ENCODE measurements at regions not wholly inside any gene's neighbourhood (a gene's known extent, or its start where the extent isn't known, plus 50 kb on each side); places are given as distances from the start of the nearest gene placed in this dataset.
"Not testable (repeated sequence)": the region's sequence is repeated elsewhere in the genome, so short reads cannot be mapped to it uniquely, and the experiment has no call there.

DNA sequence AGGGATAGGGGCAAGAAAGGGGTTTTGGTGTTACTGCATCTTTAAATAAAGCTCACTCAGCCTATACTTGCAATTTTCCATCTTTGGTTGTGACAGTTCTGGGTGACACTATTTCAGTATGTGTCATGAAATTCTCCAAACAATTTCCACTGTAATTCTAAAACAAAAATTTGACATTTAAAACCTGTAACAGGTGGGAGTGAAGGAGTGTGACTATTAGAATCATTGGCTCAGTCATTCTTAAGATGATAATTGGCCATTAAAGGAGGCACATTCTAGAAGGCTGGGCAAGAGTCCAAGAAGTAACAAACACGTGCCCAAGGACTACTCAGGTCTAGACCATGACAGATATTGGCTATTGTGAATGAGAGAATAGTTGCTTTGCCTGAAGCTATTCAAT, 153.3 kb upstream of the ARG1 start:
- FAIRE-seq: no peak
- no peak for DNase-seq (ENCODE audit: extremely low spot score, insufficient read length, low read depth)

DNA sequence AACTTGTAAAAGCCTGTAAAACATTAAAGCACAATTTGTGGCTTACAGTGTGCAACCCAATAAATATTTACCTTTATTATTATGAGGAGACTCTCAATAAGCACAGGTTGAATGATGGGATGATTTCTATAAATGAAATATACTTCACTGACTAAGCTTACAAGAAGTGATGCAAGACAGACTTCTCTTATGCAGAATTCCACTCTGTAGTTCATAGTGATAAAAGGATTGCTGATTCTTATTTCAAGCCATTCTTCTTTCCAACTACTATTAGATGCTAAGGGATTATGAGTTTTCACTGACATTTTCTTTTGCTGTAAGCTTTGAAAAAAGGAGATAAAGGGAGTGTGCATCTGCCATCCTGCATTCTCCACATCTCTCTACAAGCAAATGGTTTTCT, 149.0 kb upstream of the ARG1 start:
- FAIRE-seq: no peak
- no peak for DNase-seq (ENCODE audit: extremely low spot score, insufficient read length, low read depth)

- FAIRE-seq (no peak), DNase-seq (ENCODE audit: extremely low spot score, insufficient read length, low read depth) (no peak)
Measured at GRCh38 chr6:131424475-131424874, 148.6 kb upstream of the ARG1 start.

DNA sequence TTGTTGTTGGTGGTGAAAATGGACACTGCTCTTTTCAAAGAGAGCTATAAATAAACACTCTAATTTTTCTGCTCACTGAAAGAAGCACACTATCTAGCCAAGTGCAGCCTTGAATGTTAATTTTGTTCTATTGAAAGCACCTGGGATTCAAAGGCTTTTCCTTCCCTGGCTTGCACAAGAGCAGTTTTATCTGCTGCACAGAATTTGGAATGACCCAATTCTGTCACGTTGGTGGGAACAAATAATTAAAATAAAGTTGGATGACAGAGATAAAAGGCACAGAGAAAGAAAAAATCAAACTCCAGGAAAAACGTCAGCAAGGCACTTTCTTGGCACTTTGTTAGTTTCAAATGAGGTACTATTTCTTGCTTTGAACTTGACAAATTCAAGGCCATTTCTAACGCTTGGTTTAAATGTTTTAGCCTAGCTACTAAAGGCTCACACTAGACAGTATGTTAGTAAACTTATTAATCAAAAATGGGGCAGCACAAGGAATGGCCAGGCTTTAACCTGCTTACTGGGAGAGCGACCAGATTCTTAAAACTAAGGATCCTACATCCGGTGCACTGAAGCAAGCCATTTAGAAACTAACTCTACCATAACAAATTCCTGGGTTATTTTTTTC, 145.5 kb upstream of the ARG1 start:
- FAIRE-seq: no peak
- no peak for DNase-seq (ENCODE audit: extremely low spot score, insufficient read length, low read depth)

DNA sequence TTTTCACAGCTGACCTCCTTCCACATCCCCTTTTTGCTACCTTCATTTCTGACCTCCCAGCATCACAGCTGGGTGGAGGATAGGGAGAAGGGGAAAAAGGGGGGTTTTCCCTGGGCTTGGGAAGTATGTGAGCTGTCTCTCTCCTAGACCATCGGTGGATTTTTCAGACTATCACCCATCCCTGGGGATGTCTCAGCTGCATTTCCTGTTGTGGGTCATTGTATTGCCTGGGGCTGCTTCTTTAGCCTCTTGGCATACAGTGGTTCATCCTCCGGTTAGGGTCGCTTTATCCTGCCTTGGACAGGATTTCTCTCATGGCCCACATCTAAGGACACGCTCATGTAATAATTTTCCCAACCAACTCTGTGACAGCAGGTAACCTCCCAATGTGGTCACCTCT, 142.5 kb upstream of the ARG1 start:
- FAIRE-seq (no peak), DNase-seq (ENCODE audit: extremely low spot score, insufficient read length, low read depth) (no peak)

GRCh38 chr6:131431718-131432117, 141.3 kb upstream of the ARG1 start:
- FAIRE-seq: no peak

GRCh38 chr6:131433927-131434326, 139.1 kb upstream of the ARG1 start:
- FAIRE-seq (no peak), DNase-seq (ENCODE audit: extremely low spot score, insufficient read length, low read depth) (no peak)

More at GRCh38 chr6:131431718-131432117, 141.3 kb upstream of the ARG1 start:
- DNase-seq (ENCODE audit: extremely low spot score, insufficient read length, low read depth): no peak

DNA sequence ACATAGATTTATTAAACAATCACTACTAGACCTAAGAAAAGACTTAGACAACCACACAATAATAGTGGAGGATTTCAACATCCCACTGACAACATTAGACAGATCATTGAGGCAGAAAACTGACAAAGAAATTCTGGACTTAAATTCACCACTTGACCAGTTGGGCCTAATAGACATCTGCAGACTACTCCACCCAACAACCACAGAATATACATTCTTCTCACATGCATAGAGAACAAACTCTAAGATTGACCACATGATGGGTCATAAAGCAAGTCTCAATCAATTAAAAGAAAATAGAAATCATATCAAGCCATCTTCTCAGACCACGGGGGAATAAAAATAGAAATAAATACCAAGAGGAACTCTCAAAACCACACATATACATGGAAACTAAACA, 136.7 kb upstream of the ARG1 start:
- DNase-seq (ENCODE audit: extremely low spot score, insufficient read length, low read depth): no peak
- no peak for FAIRE-seq

GRCh38 chr6:131443014-131443413, 130.0 kb upstream of the ARG1 start:
- no peak for FAIRE-seq
- DNase-seq (ENCODE audit: extremely low spot score, insufficient read length, low read depth): no peak

- no peak for DNase-seq (ENCODE audit: extremely low spot score, insufficient read length, low read depth)
- FAIRE-seq: no peak
Measured at GRCh38 chr6:131443514-131443913, 129.5 kb upstream of the ARG1 start.

DNA sequence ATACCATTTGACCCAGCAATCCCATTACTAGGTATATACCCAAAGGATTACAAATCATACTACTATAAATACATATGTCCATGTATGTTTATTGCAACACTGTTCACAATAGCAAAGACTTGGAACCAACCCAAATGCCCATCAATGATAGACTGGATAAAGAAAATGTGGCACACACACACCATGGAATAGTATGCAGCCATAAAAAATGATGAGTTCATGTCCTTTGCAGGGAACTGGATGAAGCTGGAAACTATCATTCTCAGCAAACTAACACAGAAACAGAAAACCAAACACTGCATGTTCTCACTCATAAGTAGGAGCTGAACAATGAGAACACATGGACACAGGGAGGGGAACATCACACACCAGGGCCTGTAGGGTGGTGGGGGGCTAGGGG, 127.7 kb upstream of the ARG1 start:
- not testable (repeated sequence) for FAIRE-seq; DNase-seq (ENCODE audit: extremely low spot score, insufficient read length, low read depth)

DNA sequence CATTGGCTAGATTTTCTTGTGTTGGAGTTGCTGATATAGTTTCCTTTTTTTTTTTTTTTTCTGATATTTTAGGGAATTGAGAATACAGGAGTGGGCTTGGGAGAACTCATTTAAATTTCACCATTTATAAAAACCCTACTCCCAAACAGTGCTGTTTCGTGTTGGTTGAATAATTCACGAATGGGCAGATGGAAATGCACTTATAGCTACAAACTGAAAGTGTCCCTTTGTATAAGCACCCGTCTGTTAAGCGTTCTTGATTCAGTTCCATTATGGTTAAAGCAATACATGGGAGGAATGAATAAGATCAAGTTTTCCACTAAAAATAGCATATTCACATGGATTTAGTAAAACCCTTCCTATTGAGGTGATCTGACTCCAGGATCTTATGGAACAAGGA, 122.2 kb upstream of the ARG1 start:
- FAIRE-seq: no peak

DNA sequence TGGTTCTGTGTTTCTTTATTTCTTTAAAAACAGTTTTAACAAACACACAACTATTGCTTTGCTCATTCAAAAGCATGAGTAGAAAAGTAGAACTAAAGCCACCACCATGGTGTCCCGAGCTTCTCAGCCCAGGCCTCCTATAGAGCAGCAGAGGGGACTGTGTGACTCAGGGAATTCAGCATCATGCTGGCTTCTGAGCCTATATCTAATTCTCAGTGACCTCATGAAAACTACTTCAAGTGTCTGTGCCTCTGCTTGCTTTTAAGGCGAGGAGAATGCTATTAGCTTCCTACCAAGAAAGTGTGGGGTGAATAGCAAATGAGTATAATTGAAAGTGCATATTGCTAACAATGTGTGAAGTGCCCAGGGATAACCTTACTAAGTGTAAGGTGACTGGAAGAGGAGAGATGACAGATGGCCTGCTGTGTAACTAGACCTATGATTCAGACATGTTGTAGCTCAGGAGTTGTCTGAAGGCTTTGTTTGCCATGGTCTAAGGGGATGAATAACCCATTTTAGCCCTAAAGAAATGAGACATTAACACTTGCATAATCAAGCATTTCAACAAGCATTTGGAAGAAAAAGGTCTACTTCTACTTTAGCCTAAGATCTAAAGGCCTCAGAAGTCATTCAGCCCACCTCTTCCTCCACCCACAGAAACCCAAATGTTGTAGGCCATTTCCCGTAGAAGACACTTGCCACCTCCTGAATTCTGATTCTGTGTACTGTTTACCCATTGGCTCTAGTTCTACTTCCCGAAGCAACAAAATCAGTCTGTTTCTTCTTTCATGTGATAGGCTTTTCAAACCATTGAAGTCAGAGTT, 121.5 kb upstream of the ARG1 start:
- no peak for FAIRE-seq

More for the DNA sequence above, 122.2 kb upstream of the ARG1 start:
- DNase-seq (ENCODE audit: extremely low spot score, insufficient read length, low read depth): no peak

DNA sequence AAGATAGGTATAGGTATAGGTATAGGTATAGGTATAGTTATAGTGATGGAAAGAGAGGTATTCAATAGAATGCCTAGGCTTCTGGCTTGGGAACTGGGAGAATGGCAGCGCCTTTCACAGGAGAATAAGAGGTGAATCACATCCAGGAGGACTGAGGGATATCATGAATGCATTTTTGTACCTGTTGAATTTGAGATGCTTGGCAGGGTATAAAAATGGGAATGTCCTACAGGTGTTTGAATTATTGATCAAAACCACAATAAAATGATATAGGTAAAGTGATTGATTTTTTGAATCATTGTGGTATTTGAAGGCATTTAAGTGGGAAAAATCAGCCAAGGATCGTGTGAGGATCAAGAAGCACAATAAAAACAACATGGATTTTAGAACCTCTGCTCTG, 119.2 kb upstream of the ARG1 start:
- no peak for FAIRE-seq
- DNase-seq (ENCODE audit: extremely low spot score, insufficient read length, low read depth): no peak

More for the DNA sequence above, 121.5 kb upstream of the ARG1 start:
- DNase-seq (ENCODE audit: extremely low spot score, insufficient read length, low read depth): no peak

DNA sequence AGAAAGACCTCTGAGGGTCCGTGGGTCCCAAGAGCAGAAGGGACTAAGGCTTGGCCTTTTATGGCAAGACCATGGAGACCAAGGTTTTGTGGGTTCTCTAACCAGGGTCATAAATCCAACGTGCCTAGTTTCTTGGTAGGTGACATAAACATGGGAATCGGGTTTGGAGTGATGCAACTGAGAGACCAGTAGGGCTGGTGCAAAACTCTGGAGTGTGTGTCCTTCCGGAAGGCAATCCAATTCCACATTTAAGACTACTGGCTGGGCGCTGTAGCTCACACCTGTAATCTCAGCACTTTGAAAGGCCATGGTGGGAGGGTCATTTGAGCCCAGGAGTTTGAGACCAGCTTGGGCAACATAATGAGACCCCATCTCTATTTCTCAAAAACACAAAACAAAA, 116.5 kb upstream of the ARG1 start:
- FAIRE-seq: no peak
- no peak for DNase-seq (ENCODE audit: extremely low spot score, insufficient read length, low read depth)

DNA sequence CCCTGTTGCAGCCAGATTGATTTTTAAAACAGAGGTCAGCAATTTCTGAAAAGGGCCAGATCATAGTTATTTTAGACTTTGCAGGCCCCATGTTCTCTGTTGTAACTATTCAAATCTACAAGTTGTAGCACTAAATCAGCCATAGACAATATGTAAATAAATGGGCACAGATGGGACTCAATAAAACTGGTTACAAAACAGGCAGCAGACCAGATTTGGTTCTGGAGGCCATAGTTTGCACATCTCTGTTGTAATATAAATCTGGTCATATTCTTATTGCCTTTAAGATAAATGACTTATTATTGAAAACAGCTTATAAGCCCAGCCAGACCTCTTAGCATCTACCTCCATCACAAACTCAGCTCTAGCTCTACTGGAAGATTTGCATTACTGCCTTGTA, 114.0 kb upstream of the ARG1 start:
- FAIRE-seq: no peak

GRCh38 chr6:131460614-131461000, 112.4 kb upstream of the ARG1 start:
- DNase-seq (ENCODE audit: extremely low spot score, insufficient read length, low read depth): no peak
- FAIRE-seq: no peak

More for the DNA sequence above, 114.0 kb upstream of the ARG1 start:
- DNase-seq (ENCODE audit: extremely low spot score, insufficient read length, low read depth): no peak

DNA sequence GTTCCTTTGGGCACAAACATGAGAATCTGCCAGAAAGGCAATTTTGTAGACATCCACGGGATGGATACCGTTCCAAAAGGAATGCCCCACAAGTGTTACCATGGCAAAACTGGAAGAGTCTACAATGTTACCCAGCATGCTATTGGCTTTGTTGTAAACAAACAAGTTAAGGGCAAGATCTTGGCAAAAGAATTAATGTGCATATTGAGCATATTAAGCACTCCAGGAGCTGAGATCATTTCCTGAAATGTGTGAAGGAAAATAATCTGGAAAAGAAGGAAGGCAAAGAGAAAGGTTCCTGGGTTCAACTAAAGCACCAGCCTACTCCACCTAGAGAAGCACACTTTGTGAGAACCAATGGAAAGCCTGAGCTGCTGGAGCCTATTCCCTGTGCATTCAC, 103.9 kb upstream of the ARG1 start:
- FAIRE-seq (no peak), DNase-seq (ENCODE audit: extremely low spot score, insufficient read length, low read depth) (no peak)

DNA sequence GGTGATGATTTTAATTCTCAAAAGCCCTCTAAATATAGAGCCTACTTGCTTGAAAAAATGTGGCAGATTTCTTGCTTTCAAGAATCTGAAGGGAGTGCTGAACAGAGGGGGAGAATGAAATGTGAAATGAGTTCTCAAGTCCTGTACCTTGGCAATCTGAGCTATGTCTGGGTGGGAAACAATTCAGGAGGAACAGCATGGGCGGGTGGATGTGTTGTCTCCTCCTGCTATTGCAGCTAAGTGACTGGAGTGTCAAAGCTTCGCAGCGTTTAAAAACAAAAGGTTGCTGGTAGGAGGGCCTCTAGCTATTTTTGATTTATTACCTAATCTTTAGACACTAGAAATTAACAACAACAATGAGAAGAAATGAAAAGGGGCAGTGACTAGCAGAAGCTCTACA, 102.5 kb upstream of the ARG1 start:
- FAIRE-seq: no peak
- DNase-seq (ENCODE audit: extremely low spot score, insufficient read length, low read depth): no peak

GRCh38 chr6:131471331-131471730, 101.7 kb upstream of the ARG1 start:
- no peak for FAIRE-seq

GRCh38 chr6:131473303-131473702, 99.7 kb upstream of the ARG1 start:
- FAIRE-seq; DNase-seq (ENCODE audit: extremely low spot score, insufficient read length, low read depth): not testable (repeated sequence)

More at GRCh38 chr6:131471331-131471730, 101.7 kb upstream of the ARG1 start:
- DNase-seq (ENCODE audit: extremely low spot score, insufficient read length, low read depth): no peak

DNA sequence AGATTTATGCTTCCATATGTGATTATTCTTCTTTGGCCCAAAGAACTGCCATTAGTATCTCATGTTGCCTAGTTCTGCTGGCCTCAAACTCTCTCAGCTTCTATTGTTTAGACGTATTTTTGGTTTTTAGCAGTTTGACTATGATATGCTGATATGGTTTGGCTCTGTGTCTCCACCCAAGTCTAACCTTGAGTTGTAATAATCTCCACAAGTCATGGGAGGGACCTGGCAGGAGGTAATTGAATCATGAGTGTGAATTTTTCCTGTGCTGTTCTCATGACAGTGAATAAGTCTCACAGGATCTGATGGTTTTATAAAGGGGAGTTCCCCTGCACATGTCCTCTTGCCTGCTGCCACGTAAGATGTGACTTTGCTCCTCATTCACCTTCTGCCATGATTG, 96.7 kb upstream of the ARG1 start:
- no peak for DNase-seq (ENCODE audit: extremely low spot score, insufficient read length, low read depth)
- no peak for FAIRE-seq
